ENCODE measurements at regions not wholly inside any gene's neighbourhood (a gene's known extent, or its start where the extent isn't known, plus 50 kb on each side); places are given as distances from the start of the nearest gene placed in this dataset.

GRCh38 chr5:154647761-154648145 is 107.4 kb upstream of the LARP1 start:
- TF ChIP-seq CTCF (IDR thresholded peaks at IDR 0.05; ENCODE audit: poor library complexity, severe bottlenecking) (no peak), POLR2AphosphoS5 (IDR thresholded peaks at IDR 0.05) (no peak), SMC3 (conservative IDR thresholded peaks at IDR 0.05; ENCODE audit: poor library complexity) (no peak), EP300 (conservative IDR thresholded peaks at IDR 0.05; ENCODE audit: poor library complexity, severe bottlenecking) (no peak), EZH2 (IDR thresholded peaks at IDR 0.05; ENCODE audit: borderline replicate concordance, insufficient read depth, low read length, poor library complexity, severe bottlenecking) (no peak), TAF1 (IDR thresholded peaks at IDR 0.05; ENCODE audit: low read depth) (no peak)
